Brain microvascular endothelial cell (primary cell): ENCODE measurements at regions not wholly inside any gene's neighbourhood (a gene's known extent, or its start where the extent isn't known, plus 50 kb on each side); places are given as distances from the start of the nearest gene placed in this dataset.

Source experiments
- DNase-seq: peaks from one replicate; pipeline ENCODE4 v3.0.0-alpha.2; 2020
- H3K27ac ChIP-seq: fragments of 250-450 bp; sonication (Bioruptor Pico); 2 replicates; pipeline ENCODE4 v1.5.1; 2020; ENCODE audit warnings: mild to moderate bottlenecking, moderate library complexity
- H3K27me3 ChIP-seq: fragments of 250-450 bp; sonication (Bioruptor Pico); replicated peaks from 2 replicates; pipeline ENCODE4 v1.5.1; 2020; ENCODE audit warnings: mild to moderate bottlenecking
- H3K36me3 ChIP-seq: fragments of 250-450 bp; sonication (Bioruptor Pico); replicated peaks from 2 replicates; pipeline ENCODE4 v1.5.1; 2020; ENCODE audit warnings: mild to moderate bottlenecking
- H3K4me3 ChIP-seq: 2 replicates; pipeline ENCODE4 v1.5.1; 2011; ENCODE audit warnings: low read depth, mild to moderate bottlenecking, control low read depth, low read length, moderate library complexity
- CTCF ChIP-seq: IDR thresholded peaks from 2 replicates; pipeline ENCODE4 v1.5.1; 2011; ENCODE audit warnings: low read depth, mild to moderate bottlenecking, moderate library complexity, low read length, control low read depth, inconsistent platforms; ENCODE audit errors: missing control alignments
- in situ Hi-C: cut with HindIII; loops from 2 replicates; pipeline ENCODE4 v1.10.0; 2017; ENCODE audit warnings: low sequenced_read_pairs, low pct_ligation_motif_present

- in situ Hi-C loops = no loop called here
- Histone ChIP-seq H3K36me3 (no peaks in the 10 kb centered on the region), H3K4me3 (no peak overlapping the region), H3K27me3 (no peaks in the 10 kb centered on the region), H3K27ac (peak overlapping the region; percentile 79)
- DNase-seq = peak; percentile 94
- peak; percentile 30 for TF ChIP-seq CTCF
Observed at GRCh38 chr7:32163141-32163806, 93.1 kb upstream of the PDE1C start.

- H3K27ac ChIP-seq = peak overlapping the region; percentile 79
- in situ Hi-C loops = no loop called here
- no peak for TF ChIP-seq CTCF
- H3K36me3 ChIP-seq = no peaks in the 10 kb centered on the region
- H3K27me3 ChIP-seq = no peaks in the 10 kb centered on the region
- peak; percentile 79 for DNase-seq
- H3K4me3 ChIP-seq = no peak overlapping the region
Observed at GRCh38 chr7:32161708-32162107, 91.5 kb upstream of the PDE1C start.

GRCh38 chr7:32158751-32159745 lies 88.8 kb upstream of the PDE1C start:
- no peak for TF ChIP-seq CTCF
- Histone ChIP-seq H3K27me3 (no peaks in the 10 kb centered on the region), H3K27ac (no peak overlapping the region), H3K4me3 (no peak overlapping the region), H3K36me3 (no peaks in the 10 kb centered on the region)
- DNase-seq = no peak
- in situ Hi-C loops = no loop called here

- no peaks in the 10 kb centered on the region for H3K27me3 ChIP-seq
- DNase-seq = no peak
- no peak for TF ChIP-seq CTCF
- no peak overlapping the region for H3K4me3 ChIP-seq
- H3K27ac ChIP-seq = no peak overlapping the region
- no peaks in the 10 kb centered on the region for H3K36me3 ChIP-seq
- in situ Hi-C loops = no loop called here
Observed at GRCh38 chr7:32158076-32158475, 87.9 kb upstream of the PDE1C start.

GRCh38 chr7:32155712-32156111 lies 85.5 kb upstream of the PDE1C start:
- DNase-seq = no peak
- Histone ChIP-seq H3K4me3 (no peak overlapping the region), H3K36me3 (no peaks in the 10 kb centered on the region), H3K27ac (no peak overlapping the region), H3K27me3 (no peaks in the 10 kb centered on the region)
- TF ChIP-seq CTCF = no peak
- in situ Hi-C loops = no loop called here
